ENCODE measurements at regions not wholly inside any gene's neighbourhood (a gene's known extent, or its start where the extent isn't known, plus 50 kb on each side); places are given as distances from the start of the nearest gene placed in this dataset.

- H3K4me1 ChIP-seq (ENCODE audit: low read depth) = no peaks in the 10 kb centered on the region
- no peak for TF ChIP-seq CTCF (IDR thresholded peaks at IDR 0.05; ENCODE audit: low read depth, low read length)
- no peak overlapping the region for H3K27ac ChIP-seq
- H3K9me3 ChIP-seq (ENCODE audit: low read depth) = no peaks in the 10 kb centered on the region
- H3K27me3 ChIP-seq = no peaks in the 10 kb centered on the region
- DNase-seq (ENCODE audit: low read depth in 1 of 2, low spot score in 1 of 2) = no peak
- no peak overlapping the region for H3K4me3 ChIP-seq
- no peaks in the 10 kb centered on the region for H3K36me3 ChIP-seq
Observed at GRCh38 chrX:13927175-13927574, 102.5 kb downstream of the GEMIN8 start.

GRCh38 chrX:13923845-13924244, 105.8 kb downstream of the GEMIN8 start:
- Histone ChIP-seq H3K36me3 (no peaks in the 10 kb centered on the region), H3K4me1 (ENCODE audit: low read depth) (no peaks in the 10 kb centered on the region), H3K27me3 (no peaks in the 10 kb centered on the region), H3K9me3 (ENCODE audit: low read depth) (no peaks in the 10 kb centered on the region), H3K27ac (no peak overlapping the region), H3K4me3 (no peak overlapping the region)
- DNase-seq (ENCODE audit: low read depth in 1 of 2, low spot score in 1 of 2) = no peak
- TF ChIP-seq CTCF (IDR thresholded peaks at IDR 0.05; ENCODE audit: low read depth, low read length) = no peak

GRCh38 chrX:13923289-13923688, 106.4 kb upstream of the GPM6B start:
- Histone ChIP-seq H3K36me3 (no peaks in the 10 kb centered on the region), H3K4me3 (no peak overlapping the region), H3K27ac (no peak overlapping the region), H3K4me1 (ENCODE audit: low read depth) (no peaks in the 10 kb centered on the region), H3K27me3 (no peaks in the 10 kb centered on the region), H3K9me3 (ENCODE audit: low read depth) (no peaks in the 10 kb centered on the region)
- no peak for DNase-seq (ENCODE audit: low read depth in 1 of 2, low spot score in 1 of 2)
- TF ChIP-seq CTCF (IDR thresholded peaks at IDR 0.05; ENCODE audit: low read depth, low read length) = no peak

GRCh38 chrX:13917507-13917906, 100.6 kb upstream of the GPM6B start:
- DNase-seq (ENCODE audit: low read depth in 1 of 2, low spot score in 1 of 2) = no peak

GRCh38 chrX:13911586-13911985, 94.7 kb upstream of the GPM6B start:
- TF ChIP-seq CTCF (IDR thresholded peaks at IDR 0.05; ENCODE audit: low read depth, low read length) = no peak
- Histone ChIP-seq H3K4me1 (ENCODE audit: low read depth) (no peaks in the 10 kb centered on the region), H3K27ac (no peak overlapping the region), H3K4me3 (no peak overlapping the region), H3K36me3 (no peaks in the 10 kb centered on the region), H3K27me3 (no peaks in the 10 kb centered on the region), H3K9me3 (ENCODE audit: low read depth) (no peaks in the 10 kb centered on the region)
- DNase-seq (ENCODE audit: low read depth in 1 of 2, low spot score in 1 of 2) = peak in 1 of 2 donors; percentile 21

More at GRCh38 chrX:13917507-13917906, 100.6 kb upstream of the GPM6B start:
- no peak for TF ChIP-seq CTCF (IDR thresholded peaks at IDR 0.05; ENCODE audit: low read depth, low read length)
- H3K4me1 ChIP-seq (ENCODE audit: low read depth) = no peaks in the 10 kb centered on the region
- no peak overlapping the region for H3K4me3 ChIP-seq
- no peaks in the 10 kb centered on the region for H3K27me3 ChIP-seq
- H3K27ac ChIP-seq = no peak overlapping the region
- no peaks in the 10 kb centered on the region for H3K36me3 ChIP-seq
- peaks cover 2% of the 10 kb centered on the region for H3K9me3 ChIP-seq (ENCODE audit: low read depth)

GRCh38 chrX:13906093-13906492, 89.2 kb upstream of the GPM6B start:
- Histone ChIP-seq H3K9me3 (ENCODE audit: low read depth) (no peaks in the 10 kb centered on the region), H3K27me3 (no peaks in the 10 kb centered on the region), H3K27ac (no peak overlapping the region), H3K4me3 (no peak overlapping the region), H3K36me3 (no peaks in the 10 kb centered on the region), H3K4me1 (ENCODE audit: low read depth) (no peaks in the 10 kb centered on the region)
- no peak for TF ChIP-seq CTCF (IDR thresholded peaks at IDR 0.05; ENCODE audit: low read depth, low read length)
- DNase-seq (ENCODE audit: low read depth in 1 of 2, low spot score in 1 of 2) = peak in 1 of 2 donors; percentile 67
